B cell (primary cell): ENCODE measurements at regions not wholly inside any gene's neighbourhood (a gene's known extent, or its start where the extent isn't known, plus 50 kb on each side); places are given as distances from the start of the nearest gene placed in this dataset.

Source experiments
- ATAC-seq: fragments of 200-7000 bp; cut with Tn5 transposase; one replicate; pipeline ENCODE4 v1.10.0; 2021; ENCODE audit warnings: low read depth, mild to moderate bottlenecking, moderate number of reproducible peaks, moderate library complexity
- CTCF ChIA-PET: fragments of 350-600 bp; sonication (Branson Sonifier 250); formaldehyde crosslinking; loops from one replicate; lab custom pipeline; 2021; ENCODE audit warnings: antibody characterized with exemption, inconsistent platforms; lab: Charles Lee
- POLR2A ChIA-PET: fragments of 350-600 bp; sonication (Branson Sonifier 250); formaldehyde crosslinking; loops from one replicate; lab custom pipeline; 2021; ENCODE audit warnings: antibody characterized with exemption; lab: Charles Lee
- DNase-seq: peaks from one replicate; pipeline ENCODE4 v3.0.0; 2013
- H2AFZ ChIP-seq: 2 replicates; pipeline ENCODE4 v1.6.1; 2012; ENCODE audit warnings: mild to moderate bottlenecking, low read depth, low read length; ENCODE audit not compliant: insufficient read depth, poor library complexity, severe bottlenecking
- H3K27ac ChIP-seq, 2 donors: 1 replicate in 1 of 2; 2 replicates in 1 of 2; pipeline ENCODE4 v1.5.1; 2012 to 2013; ENCODE audit warnings: low read length in 2 of 2, mild to moderate bottlenecking in 2 of 2, moderate library complexity in 1 of 2
- H3K27me3 ChIP-seq, 4 experiments: fragments of 200-600 bp in 1 of 4; sonication (generic) in 1 of 4; replicated peaks in 1 of 4; 1 replicate in 2 of 4; 2 replicates in 2 of 4; pipeline versions ENCODE4 v1.6.1 to v1.7.0; 2013 to 2016; ENCODE audit warnings: low read length in 3 of 4, mild to moderate bottlenecking in 2 of 4, mixed read lengths in 1 of 4, moderate library complexity in 1 of 4; ENCODE audit not compliant: insufficient read depth in 4 of 4, control insufficient read depth in 3 of 4; ENCODE audit errors: control extremely low read depth in 1 of 4
- H3K36me3 ChIP-seq, 2 experiments: replicated peaks in 1 of 2; 1 replicate in 1 of 2; 2 replicates in 1 of 2; pipeline versions ENCODE4 v1.6.1 to v1.7.1; 2013; ENCODE audit warnings: low read length in 1 of 2; ENCODE audit not compliant: insufficient read depth in 2 of 2, control insufficient read depth in 1 of 2; ENCODE audit errors: control extremely low read depth in 1 of 2, extremely low read depth in 1 of 2
- H3K4me1 ChIP-seq, 2 donors: fragments of 200-600 bp in 1 of 2; sonication (generic) in 1 of 2; 1 replicate in 1 of 2; 2 replicates in 1 of 2; pipeline versions ENCODE4 v1.5.1 to v1.6.1; 2013 to 2017; ENCODE audit warnings: low read length in 2 of 2; ENCODE audit not compliant: control insufficient read depth in 2 of 2, insufficient read depth in 2 of 2
- H3K4me2 ChIP-seq: replicated peaks from 2 replicates; pipeline ENCODE3; 2012; ENCODE audit warnings: mild to moderate bottlenecking, low read depth, low read length; ENCODE audit not compliant: poor library complexity, severe bottlenecking
- H3K4me3 ChIP-seq, 5 experiments: fragments of 200-600 bp in 1 of 5; sonication (generic) in 1 of 5; 1 replicate in 3 of 5; 2 replicates in 2 of 5; pipeline versions ENCODE4 v1.5.1 to v1.7.0; 2011 to 2016; ENCODE audit warnings: low read length in 4 of 5, mild to moderate bottlenecking in 4 of 5, low read depth in 2 of 5, control low read depth in 1 of 5, moderate library complexity in 1 of 5; ENCODE audit not compliant: insufficient read depth in 1 of 5; ENCODE audit errors: control extremely low read depth in 1 of 5, extremely low read depth in 1 of 5
- H3K79me2 ChIP-seq: fragments of 200-600 bp; sonication (generic); one replicate; pipeline ENCODE4 v1.6.0; 2016; ENCODE audit warnings: low read length; ENCODE audit not compliant: control insufficient read depth, insufficient read depth
- H3K9ac ChIP-seq: fragments of 200-600 bp; sonication (generic); 2 replicates; pipeline ENCODE4 v1.6.1; 2017; ENCODE audit warnings: mild to moderate bottlenecking, low read length, moderate library complexity
- H3K9me3 ChIP-seq, 3 donors: one replicate each; pipeline versions ENCODE4 v1.6.1 to v1.7.1; 2013; ENCODE audit warnings: low read length in 2 of 3; ENCODE audit not compliant: control insufficient read depth in 2 of 3, insufficient read depth in 1 of 3; ENCODE audit errors: control extremely low read depth in 1 of 3
- H4K20me1 ChIP-seq: 2 replicates; pipeline ENCODE4 v1.6.0; 2012; ENCODE audit warnings: mild to moderate bottlenecking, low read length; ENCODE audit not compliant: insufficient read depth, control insufficient read depth, poor library complexity, severe bottlenecking
- H3K27ac Mint-ChIP-seq: one replicate; pipeline ENCODE4 v1.8.0; 2021; ENCODE audit warnings: mixed read lengths
- H3K27me3 Mint-ChIP-seq: one replicate; pipeline ENCODE4 v1.8.0; 2021; ENCODE audit warnings: mixed read lengths
- H3K4me1 Mint-ChIP-seq: one replicate; pipeline ENCODE4 v1.8.0; 2021; ENCODE audit warnings: mixed read lengths
- H3K4me3 Mint-ChIP-seq: one replicate; pipeline ENCODE4 v1.8.0; 2021; ENCODE audit warnings: mixed read lengths
- H3K9me3 Mint-ChIP-seq: one replicate; pipeline ENCODE4 v1.8.0; 2022; ENCODE audit warnings: mixed read lengths; ENCODE audit not compliant: insufficient read depth
- EZH2 ChIP-seq: IDR thresholded peaks from 2 replicates; pipeline ENCODE4 v1.6.1; 2012; ENCODE audit warnings: borderline replicate concordance, low read depth, mild to moderate bottlenecking, moderate library complexity, low read length; ENCODE audit not compliant: insufficient read depth, poor library complexity, severe bottlenecking
- WGBS: methylation state at CpG from one replicate; pipeline ENCODE4 v1.1.5; 2013; ENCODE audit warnings: missing lambda C conversion rate; ENCODE audit not compliant: insufficient coverage; 5-methylcytosine and 5-hydroxymethylcytosine counted together
- intact Hi-C: fragments of 100-400 bp; cut with micrococcal nuclease; formaldehyde crosslinking; loops from one replicate; pipeline ENCODE4 v1.10.0; 2022
- TF ChIP-seq, protein P1 (sequence below): fragments of 200-600 bp; IDR thresholded peaks from one replicate; pipeline ENCODE4 v1.8.0; 2022; ENCODE audit warnings: antibody characterized with exemption, mild to moderate bottlenecking

DNA sequence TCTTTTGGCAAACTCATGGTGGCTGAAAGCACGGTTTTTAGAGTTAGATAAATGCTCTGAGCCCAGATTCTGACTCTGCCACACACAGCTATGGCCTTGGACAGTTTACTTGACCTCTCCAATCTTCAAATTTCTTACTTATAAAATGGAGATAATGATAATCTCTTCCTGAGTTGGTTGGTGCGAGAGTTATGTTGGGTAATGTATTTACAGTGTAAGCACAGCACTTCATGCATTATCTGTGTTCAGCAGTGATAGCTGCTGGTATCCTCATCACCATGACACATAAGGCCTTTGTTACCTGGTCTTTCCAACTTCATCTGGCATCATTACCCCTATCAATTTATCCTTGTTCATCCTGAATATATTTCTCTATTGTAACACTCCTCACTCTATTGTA is 178.8 kb upstream of the ELL2 start:
- no peak for ATAC-seq
- TF ChIP-seq, protein P1, sequence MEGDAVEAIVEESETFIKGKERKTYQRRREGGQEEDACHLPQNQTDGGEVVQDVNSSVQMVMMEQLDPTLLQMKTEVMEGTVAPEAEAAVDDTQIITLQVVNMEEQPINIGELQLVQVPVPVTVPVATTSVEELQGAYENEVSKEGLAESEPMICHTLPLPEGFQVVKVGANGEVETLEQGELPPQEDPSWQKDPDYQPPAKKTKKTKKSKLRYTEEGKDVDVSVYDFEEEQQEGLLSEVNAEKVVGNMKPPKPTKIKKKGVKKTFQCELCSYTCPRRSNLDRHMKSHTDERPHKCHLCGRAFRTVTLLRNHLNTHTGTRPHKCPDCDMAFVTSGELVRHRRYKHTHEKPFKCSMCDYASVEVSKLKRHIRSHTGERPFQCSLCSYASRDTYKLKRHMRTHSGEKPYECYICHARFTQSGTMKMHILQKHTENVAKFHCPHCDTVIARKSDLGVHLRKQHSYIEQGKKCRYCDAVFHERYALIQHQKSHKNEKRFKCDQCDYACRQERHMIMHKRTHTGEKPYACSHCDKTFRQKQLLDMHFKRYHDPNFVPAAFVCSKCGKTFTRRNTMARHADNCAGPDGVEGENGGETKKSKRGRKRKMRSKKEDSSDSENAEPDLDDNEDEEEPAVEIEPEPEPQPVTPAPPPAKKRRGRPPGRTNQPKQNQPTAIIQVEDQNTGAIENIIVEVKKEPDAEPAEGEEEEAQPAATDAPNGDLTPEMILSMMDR: no peak
- TF ChIP-seq EZH2: no peak
- Mint-ChIP-seq H3K27ac (no peak overlapping the region), H3K4me1 (no peaks in the 10 kb centered on the region), H3K4me3 (no peak overlapping the region), H3K27me3 (no peaks in the 10 kb centered on the region), H3K9me3 (no peaks in the 10 kb centered on the region)
- Histone ChIP-seq H3K79me2 (no peaks in the 10 kb centered on the region), H4K20me1 (no peaks in the 10 kb centered on the region), H3K4me3 (no peak overlapping the region), H3K36me3 (no peaks in the 10 kb centered on the region), H3K4me1 (no peaks in the 10 kb centered on the region), H3K9ac (no peak overlapping the region), H3K4me2 (no peak overlapping the region), H2AFZ (no peak overlapping the region), H3K27ac (no peak overlapping the region), H3K27me3 (no peaks in the 10 kb centered on the region), H3K9me3 (no peaks in the 10 kb centered on the region)
- intact Hi-C loops: no loop called here
- WGBS: no CpG with 5 or more reads among the region's 2 CpGs
- no peak for DNase-seq
- ChIA-PET CTCF (no interaction called here), POLR2A (no interaction called here)

DNA sequence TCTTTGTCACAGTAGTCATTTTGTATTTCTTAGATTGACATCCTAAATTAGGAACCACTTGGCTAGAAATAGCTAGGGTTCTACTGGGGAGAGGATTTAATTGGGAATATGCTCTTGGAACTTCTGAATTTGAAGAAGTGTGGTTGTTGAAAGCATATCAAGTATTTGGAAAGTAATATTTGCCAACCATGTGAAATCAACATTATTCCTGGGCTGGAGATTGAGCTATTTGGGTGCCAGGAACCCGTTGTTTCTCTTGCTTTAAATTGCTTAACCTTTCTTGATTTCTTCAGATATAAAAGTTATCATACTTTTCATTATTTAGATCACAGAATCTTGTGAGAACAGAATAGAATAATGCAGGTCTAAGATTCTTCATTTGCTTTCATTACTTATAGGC is 178.4 kb upstream of the ELL2 start:
- H3K36me3 ChIP-seq: no peaks in the 10 kb centered on the region
- no peaks in the 10 kb centered on the region for H3K9me3 ChIP-seq
- Mint-ChIP-seq H3K4me3 (no peak overlapping the region), H3K9me3 (no peaks in the 10 kb centered on the region), H3K4me1 (no peaks in the 10 kb centered on the region), H3K27me3 (no peaks in the 10 kb centered on the region), H3K27ac (no peak overlapping the region)
- ChIA-PET POLR2A (no interaction called here), CTCF (no interaction called here)
- H3K4me2 ChIP-seq: no peak overlapping the region
- no peak overlapping the region for H2AFZ ChIP-seq
- H4K20me1 ChIP-seq: no peaks in the 10 kb centered on the region
- DNase-seq (no peak), ATAC-seq (no peak)
- no peaks in the 10 kb centered on the region for H3K4me1 ChIP-seq
- no peak overlapping the region for H3K9ac ChIP-seq
- H3K27ac ChIP-seq: no peak overlapping the region
- H3K27me3 ChIP-seq: no peaks in the 10 kb centered on the region
- H3K79me2 ChIP-seq: no peaks in the 10 kb centered on the region
- intact Hi-C loops: no loop called here
- no CpG with 5 or more reads among the region's 1 CpG for WGBS
- no peak overlapping the region for H3K4me3 ChIP-seq
- TF ChIP-seq, protein P1: no peak
- no peak for TF ChIP-seq EZH2
